Caco-2 (cell line): ENCODE measurements at regions not wholly inside any gene's neighbourhood (a gene's known extent, or its start where the extent isn't known, plus 50 kb on each side); places are given as distances from the start of the nearest gene placed in this dataset.

Experiments used
- BruUV-seq: library from RNA; stranded (reverse); fragments of 400-500 nt; replicated peaks from 2 replicates; lab custom pipeline; 2021; lab: Mats Ljungman, UMichigan
- CTCF ChIA-PET: fragments of 300-600 bp; sonication (Branson Sonifier 250); formaldehyde crosslinking; loops from one replicate; lab custom pipeline; 2022; ENCODE audit warnings: antibody characterized with exemption; lab: Charles Lee
- POLR2A ChIA-PET: fragments of 300-600 bp; sonication (Branson Sonifier 250); formaldehyde crosslinking; loops from one replicate; lab custom pipeline; 2022; ENCODE audit warnings: antibody characterized with exemption; lab: Charles Lee
- DNase-seq, 2 experiments: peaks; one replicate each; pipeline versions ENCODE4 v3.0.0 to v3.0.0-alpha.2; 2020 to 2022
- H3K27me3 ChIP-seq: replicated peaks from 2 replicates; pipeline ENCODE4 v1.6.0; 2011; ENCODE audit warnings: low read length; ENCODE audit not compliant: control insufficient read depth, insufficient read depth
- H3K36me3 ChIP-seq: 2 replicates; pipeline ENCODE4 v1.5.1; 2011; ENCODE audit warnings: low read length; ENCODE audit not compliant: control insufficient read depth, insufficient read depth
- H3K4me1 ChIP-seq: fragments of 250-450 bp; sonication (Bioruptor Pico); 2 replicates; pipeline ENCODE4 v1.5.1; 2020; ENCODE audit warnings: mild to moderate bottlenecking
- H3K4me3 ChIP-seq: 2 replicates; pipeline ENCODE4 v1.5.1; 2011; ENCODE audit warnings: low read depth, mild to moderate bottlenecking, control low read depth, low read length
- H3K9me3 ChIP-seq: fragments of 250-450 bp; sonication (Bioruptor Pico); 2 replicates; pipeline ENCODE4 v1.5.1; 2020; ENCODE audit warnings: mild to moderate bottlenecking, moderate library complexity
- H3K27ac Mint-ChIP-seq: one replicate; pipeline ENCODE4 v1.8.0; 2022; ENCODE audit warnings: mixed read lengths; ENCODE audit not compliant: unreplicated experiment
- H3K27me3 Mint-ChIP-seq: one replicate; pipeline ENCODE4 v1.8.0; 2022; ENCODE audit warnings: mixed read lengths; ENCODE audit not compliant: insufficient read depth, unreplicated experiment
- H3K36me3 Mint-ChIP-seq: one replicate; pipeline ENCODE4 v1.8.0; 2022; ENCODE audit warnings: mild to moderate bottlenecking, mixed read lengths; ENCODE audit not compliant: insufficient read depth, unreplicated experiment
- H3K4me1 Mint-ChIP-seq: one replicate; pipeline ENCODE4 v1.8.0; 2022; ENCODE audit warnings: low read depth, mixed read lengths; ENCODE audit not compliant: unreplicated experiment
- H3K4me3 Mint-ChIP-seq: one replicate; pipeline ENCODE4 v1.8.0; 2022; ENCODE audit warnings: mild to moderate bottlenecking, moderate library complexity, mixed read lengths; ENCODE audit not compliant: unreplicated experiment
- H3K9me3 Mint-ChIP-seq: one replicate; pipeline ENCODE4 v1.8.0; 2022; ENCODE audit warnings: mixed read lengths; ENCODE audit not compliant: unreplicated experiment
- CTCF ChIP-seq, 2 experiments: fragments of 200-600 bp in 1 of 2; IDR thresholded peaks; 1 replicate in 1 of 2; 2 replicates in 1 of 2; pipeline versions ENCODE4 v1.5.1 to v1.8.0; 2011 to 2022; ENCODE audit warnings: antibody characterized with exemption in 1 of 2, control low read depth in 1 of 2, inconsistent platforms in 1 of 2, low read depth in 1 of 2, low read length in 1 of 2, mild to moderate bottlenecking in 1 of 2, moderate library complexity in 1 of 2; ENCODE audit not compliant: insufficient read depth in 1 of 2, severe bottlenecking in 1 of 2, unreplicated experiment in 1 of 2
- intact Hi-C: fragments of 100-400 bp; cut with micrococcal nuclease; formaldehyde crosslinking; loops from one replicate; pipeline ENCODE4 v1.10.0; 2022; ENCODE audit not compliant: unreplicated experiment

GRCh38 chr13:47420020-47420419 lies 523.2 kb upstream of the HTR2A start:
- no peaks in the 10 kb centered on the region for H3K9me3 ChIP-seq
- H3K4me1 ChIP-seq, result no peaks in the 10 kb centered on the region
- POLR2A ChIA-PET, result no interaction called here
- peaks cover 5% of the 10 kb centered on the region for H3K27me3 Mint-ChIP-seq
- no peak for DNase-seq
- CTCF ChIA-PET, result no interaction called here
- H3K9me3 Mint-ChIP-seq, result no peaks in the 10 kb centered on the region
- no peak for TF ChIP-seq CTCF (IDR thresholded peaks at IDR 0.05; ENCODE audit: insufficient read depth in 1 of 2, low read depth in 1 of 2, low read length in 1 of 2, severe bottlenecking in 1 of 2, unreplicated experiment in 1 of 2)
- no peak overlapping the region for H3K4me3 Mint-ChIP-seq
- no peaks in the 10 kb centered on the region for H3K4me1 Mint-ChIP-seq
- no peaks in the 10 kb centered on the region for H3K36me3 ChIP-seq
- H3K36me3 Mint-ChIP-seq, result no peaks in the 10 kb centered on the region
- H3K27ac Mint-ChIP-seq, result no peak overlapping the region
- no TSS peak for BruUV-seq
- 0 out of 2 replicates have a peak, but pooled peaks cover 1% of the 10 kb centered on the region for H3K27me3 ChIP-seq
- intact Hi-C loops, result loop anchor here (10.0 kb wide), 1 partner anchor 355 kb away; no protein-coding TSS in a partner anchor
- no peak overlapping the region for H3K4me3 ChIP-seq

GRCh38 chr13:47418206-47418920 lies 521.5 kb upstream of the HTR2A start:
- POLR2A ChIA-PET, result no interaction called here
- no peak for DNase-seq
- no peaks in the 10 kb centered on the region for H3K4me1 ChIP-seq
- no peaks in the 10 kb centered on the region for H3K36me3 Mint-ChIP-seq
- no peaks in the 10 kb centered on the region for H3K4me1 Mint-ChIP-seq
- H3K9me3 ChIP-seq, result no peaks in the 10 kb centered on the region
- intact Hi-C loops, result no loop called here
- H3K27me3 Mint-ChIP-seq, result peaks cover 3% of the 10 kb centered on the region
- no peak overlapping the region for H3K4me3 ChIP-seq
- no peaks in the 10 kb centered on the region for H3K9me3 Mint-ChIP-seq
- H3K27me3 ChIP-seq, result 0 out of 2 replicates have a peak, but pooled peaks cover 1% of the 10 kb centered on the region
- no peak for TF ChIP-seq CTCF (IDR thresholded peaks at IDR 0.05; ENCODE audit: insufficient read depth in 1 of 2, low read depth in 1 of 2, low read length in 1 of 2, severe bottlenecking in 1 of 2, unreplicated experiment in 1 of 2)
- BruUV-seq, result no TSS peak
- no peaks in the 10 kb centered on the region for H3K36me3 ChIP-seq
- H3K4me3 Mint-ChIP-seq, result no peak overlapping the region
- no peak overlapping the region for H3K27ac Mint-ChIP-seq
- CTCF ChIA-PET, result no interaction called here

GRCh38 chr13:47417485-47417884 lies 520.6 kb upstream of the HTR2A start:
- Mint-ChIP-seq H3K27me3 (peaks cover 3% of the 10 kb centered on the region), H3K36me3 (no peaks in the 10 kb centered on the region), H3K9me3 (no peaks in the 10 kb centered on the region), H3K27ac (no peak overlapping the region), H3K4me3 (no peak overlapping the region), H3K4me1 (no peaks in the 10 kb centered on the region)
- BruUV-seq, result no TSS peak
- H3K36me3 ChIP-seq, result no peaks in the 10 kb centered on the region
- H3K9me3 ChIP-seq, result no peaks in the 10 kb centered on the region
- no peak overlapping the region for H3K4me3 ChIP-seq
- POLR2A ChIA-PET, result no interaction called here
- no peak for TF ChIP-seq CTCF (IDR thresholded peaks at IDR 0.05; ENCODE audit: insufficient read depth in 1 of 2, low read depth in 1 of 2, low read length in 1 of 2, severe bottlenecking in 1 of 2, unreplicated experiment in 1 of 2)
- no peak for DNase-seq
- no peaks in the 10 kb centered on the region for H3K4me1 ChIP-seq
- 0 out of 2 replicates have a peak, but pooled peaks cover 1% of the 10 kb centered on the region for H3K27me3 ChIP-seq
- CTCF ChIA-PET, result no interaction called here
- intact Hi-C loops, result no loop called here
